ENCODE measurements at regions not wholly inside any gene's neighbourhood (a gene's known extent, or its start where the extent isn't known, plus 50 kb on each side); places are given as distances from the start of the nearest gene placed in this dataset.

DNA sequence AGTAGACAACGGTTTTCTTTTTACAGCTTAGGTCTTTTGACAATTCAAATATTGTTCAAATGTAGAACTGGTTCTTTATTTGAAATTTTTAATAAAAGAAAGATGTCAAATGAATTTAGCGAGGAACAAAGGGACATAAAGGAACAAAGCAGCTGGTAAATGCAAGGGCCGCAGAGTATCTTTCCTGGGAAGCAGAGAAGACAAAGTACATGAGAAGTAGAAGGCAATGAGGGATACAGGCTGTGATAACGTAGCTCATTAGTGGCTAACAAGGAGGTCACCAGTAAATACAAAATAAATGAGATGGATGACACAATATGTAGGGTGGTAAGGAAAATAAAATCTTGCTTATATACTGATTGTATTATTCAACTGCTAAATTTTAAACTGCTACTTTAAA is 762.8 kb downstream of the VGLL3 start:
- CTCF ChIA-PET: no interaction called here
- no peak for ATAC-seq (ENCODE audit: poor library complexity)

DNA sequence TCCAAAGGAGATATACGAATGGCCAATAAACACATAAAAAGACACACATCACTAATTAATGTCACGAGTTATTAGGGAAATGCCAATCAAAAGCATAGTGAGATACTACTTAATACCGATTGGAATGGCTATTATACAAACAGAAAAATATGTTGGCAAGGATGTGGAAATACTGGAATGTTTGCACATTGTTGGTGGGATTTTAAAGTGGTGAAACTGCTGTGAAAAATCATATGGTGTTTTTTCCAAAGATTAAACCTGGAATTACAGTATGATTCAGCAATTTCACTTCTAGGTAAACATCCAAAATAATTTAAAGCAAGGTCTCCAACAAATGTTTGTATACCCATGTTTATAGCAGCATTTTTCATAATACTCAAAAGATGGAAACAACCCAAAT is 765.5 kb downstream of the VGLL3 start:
- no peaks in the 10 kb centered on the region for H3K4me1 Mint-ChIP-seq (ENCODE audit: low read depth)
- H3K27me3 ChIP-seq (ENCODE audit: control insufficient read depth in 1 of 2, insufficient read depth in 2 of 2, low read length in 2 of 2): no peaks in the 10 kb centered on the region
- ChIA-PET POLR2A (no interaction called here), CTCF (no interaction called here)
- H3K4me1 ChIP-seq (ENCODE audit: insufficient read depth, low read length): no peaks in the 10 kb centered on the region
- no peak overlapping the region for H3K27ac Mint-ChIP-seq
- TF ChIP-seq, protein P1, sequence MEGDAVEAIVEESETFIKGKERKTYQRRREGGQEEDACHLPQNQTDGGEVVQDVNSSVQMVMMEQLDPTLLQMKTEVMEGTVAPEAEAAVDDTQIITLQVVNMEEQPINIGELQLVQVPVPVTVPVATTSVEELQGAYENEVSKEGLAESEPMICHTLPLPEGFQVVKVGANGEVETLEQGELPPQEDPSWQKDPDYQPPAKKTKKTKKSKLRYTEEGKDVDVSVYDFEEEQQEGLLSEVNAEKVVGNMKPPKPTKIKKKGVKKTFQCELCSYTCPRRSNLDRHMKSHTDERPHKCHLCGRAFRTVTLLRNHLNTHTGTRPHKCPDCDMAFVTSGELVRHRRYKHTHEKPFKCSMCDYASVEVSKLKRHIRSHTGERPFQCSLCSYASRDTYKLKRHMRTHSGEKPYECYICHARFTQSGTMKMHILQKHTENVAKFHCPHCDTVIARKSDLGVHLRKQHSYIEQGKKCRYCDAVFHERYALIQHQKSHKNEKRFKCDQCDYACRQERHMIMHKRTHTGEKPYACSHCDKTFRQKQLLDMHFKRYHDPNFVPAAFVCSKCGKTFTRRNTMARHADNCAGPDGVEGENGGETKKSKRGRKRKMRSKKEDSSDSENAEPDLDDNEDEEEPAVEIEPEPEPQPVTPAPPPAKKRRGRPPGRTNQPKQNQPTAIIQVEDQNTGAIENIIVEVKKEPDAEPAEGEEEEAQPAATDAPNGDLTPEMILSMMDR (IDR thresholded peaks at IDR 0.05): no peak
- intact Hi-C loops (cut with DNase I, micrococcal nuclease): no loop called here
- peaks cover 9% of the 10 kb centered on the region for H3K9me3 Mint-ChIP-seq
- no peaks in the 10 kb centered on the region for H3K27me3 Mint-ChIP-seq
- no peaks in the 10 kb centered on the region for H3K36me3 Mint-ChIP-seq (ENCODE audit: low read depth)
- no peak overlapping the region for H3K4me3 Mint-ChIP-seq
- H3K27ac ChIP-seq (ENCODE audit: low read depth in 1 of 2, low read length in 2 of 2): no peak overlapping the region
- no peak for DNase-seq
- H3K9me3 ChIP-seq (ENCODE audit: control insufficient read depth in 1 of 2, insufficient read depth in 1 of 2, low read length in 2 of 2): no peaks in the 10 kb centered on the region
- ATAC-seq (ENCODE audit: poor library complexity): no peak
- no peak overlapping the region for H3K4me3 ChIP-seq (ENCODE audit: low read length)
- H3K36me3 ChIP-seq (ENCODE audit: insufficient read depth, low read length): no peaks in the 10 kb centered on the region

More for the DNA sequence above, 762.8 kb downstream of the VGLL3 start:
- Mint-ChIP-seq H3K4me1 (ENCODE audit: low read depth) (no peaks in the 10 kb centered on the region), H3K9me3 (no peaks in the 10 kb centered on the region), H3K4me3 (no peak overlapping the region), H3K27me3 (no peaks in the 10 kb centered on the region), H3K36me3 (ENCODE audit: low read depth) (no peaks in the 10 kb centered on the region), H3K27ac (no peak overlapping the region)
- intact Hi-C loops (cut with DNase I, micrococcal nuclease): no loop called here
- Histone ChIP-seq H3K4me3 (ENCODE audit: low read length) (no peak overlapping the region), H3K27ac (ENCODE audit: low read depth in 1 of 2, low read length in 2 of 2) (no peak overlapping the region), H3K36me3 (ENCODE audit: insufficient read depth, low read length) (no peaks in the 10 kb centered on the region), H3K27me3 (ENCODE audit: control insufficient read depth in 1 of 2, insufficient read depth in 2 of 2, low read length in 2 of 2) (no peaks in the 10 kb centered on the region), H3K9me3 (ENCODE audit: control insufficient read depth in 1 of 2, insufficient read depth in 1 of 2, low read length in 2 of 2) (no peaks in the 10 kb centered on the region), H3K4me1 (ENCODE audit: insufficient read depth, low read length) (no peaks in the 10 kb centered on the region)
- DNase-seq: no peak
- POLR2A ChIA-PET: no interaction called here
- TF ChIP-seq, protein P1 (IDR thresholded peaks at IDR 0.05): no peak

DNA sequence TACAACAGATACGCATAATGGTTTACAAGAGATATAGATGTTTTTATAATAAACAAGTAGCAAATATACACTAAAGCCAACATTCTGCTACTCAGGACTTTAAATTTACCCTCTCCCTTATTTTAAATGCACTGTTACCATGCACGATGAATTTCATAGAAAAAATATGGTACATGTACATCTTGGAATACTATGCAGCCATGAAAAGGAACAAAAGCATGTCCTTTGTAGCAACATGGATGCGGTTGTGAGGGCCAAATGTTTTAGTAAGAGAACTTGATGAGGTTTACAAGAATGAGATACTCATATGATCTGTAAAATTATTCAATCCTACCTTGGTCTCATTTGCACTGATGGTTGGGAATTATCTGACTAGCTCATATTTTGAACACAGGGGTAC is 769.3 kb downstream of the VGLL3 start:
- H3K27me3 Mint-ChIP-seq: no peaks in the 10 kb centered on the region
- Histone ChIP-seq H3K36me3 (ENCODE audit: insufficient read depth, low read length) (no peaks in the 10 kb centered on the region), H3K27me3 (ENCODE audit: control insufficient read depth in 1 of 2, insufficient read depth in 2 of 2, low read length in 2 of 2) (no peaks in the 10 kb centered on the region), H3K4me1 (ENCODE audit: insufficient read depth, low read length) (no peaks in the 10 kb centered on the region), H3K9me3 (ENCODE audit: control insufficient read depth in 1 of 2, insufficient read depth in 1 of 2, low read length in 2 of 2) (peaks cover 0 to 4% of the 10 kb centered on the region in 2 experiments), H3K27ac (ENCODE audit: low read depth in 1 of 2, low read length in 2 of 2) (no peak overlapping the region), H3K4me3 (ENCODE audit: low read length) (no peak overlapping the region)
- H3K4me3 Mint-ChIP-seq: no peak overlapping the region
- POLR2A ChIA-PET: no interaction called here
- H3K9me3 Mint-ChIP-seq: peaks cover 9% of the 10 kb centered on the region
- CTCF ChIA-PET: no interaction called here
- no peak overlapping the region for H3K27ac Mint-ChIP-seq
- intact Hi-C loops (cut with DNase I, micrococcal nuclease): no loop called here
- TF ChIP-seq, protein P1 (IDR thresholded peaks at IDR 0.05): no peak
- ATAC-seq (ENCODE audit: poor library complexity): no peak
- no peak for DNase-seq
- H3K36me3 Mint-ChIP-seq (ENCODE audit: low read depth): no peaks in the 10 kb centered on the region
- no peaks in the 10 kb centered on the region for H3K4me1 Mint-ChIP-seq (ENCODE audit: low read depth)

Data from CD4-positive, alpha-beta T cell (primary cell).